Activated naive CD4-positive, alpha-beta T cell treated with anti-CD3 and anti-CD28 coated beads, Interleukin-2, amount 50 U/mL, for 72 hours (primary cell): ENCODE measurements at regions not wholly inside any gene's neighbourhood (a gene's known extent, or its start where the extent isn't known, plus 50 kb on each side); places are given as distances from the start of the nearest gene placed in this dataset.
"Not testable (repeated sequence)": the region's sequence is repeated elsewhere in the genome, so short reads cannot be mapped to it uniquely, and the experiment has no call there.

Experiments
- ATAC-seq, 2 donors: fragments of 150-1000 bp; cut with Tn5 transposase; 2 replicates each; pipeline ENCODE4 v1.10.0; 2021; ENCODE audit warnings: mild to moderate bottlenecking in 2 of 2, moderate library complexity in 2 of 2
- DNase-seq, 2 donors: peaks; one replicate each; pipeline ENCODE4 v3.0.0; 2021 to 2022; ENCODE audit warnings: low spot score in 2 of 2
- H3K27ac Mint-ChIP-seq, 2 donors: one replicate each; pipeline ENCODE4 v1.8.0; 2022; ENCODE audit warnings: mild to moderate bottlenecking in 2 of 2, mixed read lengths in 2 of 2
- H3K36me3 Mint-ChIP-seq, 2 donors: one replicate each; pipeline ENCODE4 v1.8.0; 2022; ENCODE audit warnings: mixed read lengths in 2 of 2
- H3K9me3 Mint-ChIP-seq, 2 donors: one replicate each; pipeline ENCODE4 v1.8.0; 2022; ENCODE audit warnings: mixed read lengths in 2 of 2

GRCh38 chr11:88061111-88061510, 114.1 kb downstream of the RAB38 start:
- Mint-ChIP-seq H3K36me3 (no peaks in the 10 kb centered on the region), H3K27ac (no peak overlapping the region), H3K9me3 (no peaks in the 10 kb centered on the region)
- DNase-seq = no peak
- no peak for ATAC-seq

- Mint-ChIP-seq H3K36me3 (no peaks in the 10 kb centered on the region), H3K27ac (no peak overlapping the region), H3K9me3 (no peaks in the 10 kb centered on the region)
- DNase-seq (no peak), ATAC-seq (no peak)
Observed at GRCh38 chr11:88059326-88059725, 115.9 kb downstream of the RAB38 start.

GRCh38 chr11:88051396-88051795, 123.8 kb downstream of the RAB38 start:
- no peak for DNase-seq
- Mint-ChIP-seq H3K9me3 (no peaks in the 10 kb centered on the region), H3K27ac (no peak overlapping the region), H3K36me3 (no peaks in the 10 kb centered on the region)
- ATAC-seq = no peak

GRCh38 chr11:88050247-88050646, 125.0 kb downstream of the RAB38 start:
- DNase-seq (no peak), ATAC-seq (no peak)
- Mint-ChIP-seq H3K27ac (no peak overlapping the region), H3K36me3 (no peaks in the 10 kb centered on the region), H3K9me3 (no peaks in the 10 kb centered on the region)

GRCh38 chr11:88045288-88045687, 130.0 kb downstream of the RAB38 start:
- H3K36me3 Mint-ChIP-seq, H3K9me3 Mint-ChIP-seq, DNase-seq, ATAC-seq, H3K27ac Mint-ChIP-seq: not testable (repeated sequence)

- not testable (repeated sequence) for H3K9me3 Mint-ChIP-seq, H3K27ac Mint-ChIP-seq, H3K36me3 Mint-ChIP-seq, DNase-seq, ATAC-seq
Observed at GRCh38 chr11:88044658-88045057, 130.6 kb downstream of the RAB38 start.

- H3K36me3 Mint-ChIP-seq = no peaks in the 10 kb centered on the region
- ATAC-seq (no peak), DNase-seq (no peak)
- H3K9me3 Mint-ChIP-seq = no peaks in the 10 kb centered on the region
- H3K27ac Mint-ChIP-seq = no peak overlapping the region
Observed at GRCh38 chr11:88043149-88043548, 132.1 kb downstream of the RAB38 start.

GRCh38 chr11:88042647-88043046, 132.6 kb downstream of the RAB38 start:
- H3K27ac Mint-ChIP-seq = no peak overlapping the region
- no peaks in the 10 kb centered on the region for H3K36me3 Mint-ChIP-seq
- no peak for DNase-seq
- ATAC-seq = no peak
- no peaks in the 10 kb centered on the region for H3K9me3 Mint-ChIP-seq

GRCh38 chr11:88042238-88042637, 133.0 kb downstream of the RAB38 start:
- H3K36me3 Mint-ChIP-seq = no peaks in the 10 kb centered on the region
- ATAC-seq (no peak), DNase-seq (no peak)
- H3K27ac Mint-ChIP-seq = no peak overlapping the region
- no peaks in the 10 kb centered on the region for H3K9me3 Mint-ChIP-seq

GRCh38 chr11:88041679-88042078, 133.6 kb downstream of the RAB38 start:
- Mint-ChIP-seq H3K9me3 (no peaks in the 10 kb centered on the region), H3K27ac (no peak overlapping the region), H3K36me3 (no peaks in the 10 kb centered on the region)
- ATAC-seq = no peak
- no peak for DNase-seq

GRCh38 chr11:88040148-88040496, 135.1 kb downstream of the RAB38 start:
- Mint-ChIP-seq H3K36me3 (no peaks in the 10 kb centered on the region), H3K27ac (no peak overlapping the region), H3K9me3 (no peaks in the 10 kb centered on the region)
- DNase-seq (no peak), ATAC-seq (no peak)

- Mint-ChIP-seq H3K27ac (no peak overlapping the region), H3K9me3 (peaks cover 0 to 1% of the 10 kb centered on the region in 2 donors), H3K36me3 (no peaks in the 10 kb centered on the region)
- ATAC-seq = no peak
- DNase-seq = no peak
Observed at GRCh38 chr11:88039476-88040147, 135.6 kb downstream of the RAB38 start.

- DNase-seq (no peak), ATAC-seq (no peak)
- peaks cover 0 to 4% of the 10 kb centered on the region in 2 donors for H3K9me3 Mint-ChIP-seq
- no peaks in the 10 kb centered on the region for H3K36me3 Mint-ChIP-seq
- no peak overlapping the region for H3K27ac Mint-ChIP-seq
Observed at GRCh38 chr11:88038063-88038462, 137.2 kb downstream of the RAB38 start.

- ATAC-seq = no peak
- DNase-seq = no peak
- Mint-ChIP-seq H3K36me3 (no peaks in the 10 kb centered on the region), H3K27ac (no peak overlapping the region), H3K9me3 (peaks cover 0 to 4% of the 10 kb centered on the region in 2 donors)
Observed at GRCh38 chr11:88036701-88037100, 138.5 kb downstream of the RAB38 start.

GRCh38 chr11:88035271-88035670, 140.0 kb downstream of the RAB38 start:
- H3K36me3 Mint-ChIP-seq = no peaks in the 10 kb centered on the region
- peaks cover under 1 to 4% of the 10 kb centered on the region in 2 donors for H3K9me3 Mint-ChIP-seq
- DNase-seq (no peak), ATAC-seq (no peak)
- no peak overlapping the region for H3K27ac Mint-ChIP-seq

GRCh38 chr11:88017666-88018065, 157.6 kb downstream of the RAB38 start:
- H3K36me3 Mint-ChIP-seq = no peaks in the 10 kb centered on the region
- no peak overlapping the region for H3K27ac Mint-ChIP-seq
- ATAC-seq (no peak), DNase-seq (no peak)
- H3K9me3 Mint-ChIP-seq = no peaks in the 10 kb centered on the region

- H3K9me3 Mint-ChIP-seq = no peaks in the 10 kb centered on the region
- H3K27ac Mint-ChIP-seq = no peak overlapping the region
- no peaks in the 10 kb centered on the region for H3K36me3 Mint-ChIP-seq
- ATAC-seq = peak; percentile 47 to 77
- DNase-seq = peak in 1 of 2 donors; percentile 59
Observed at GRCh38 chr11:88016392-88017170, 158.7 kb downstream of the RAB38 start.

GRCh38 chr11:88015170-88015569, 160.1 kb downstream of the RAB38 start:
- Mint-ChIP-seq H3K27ac (no peak overlapping the region), H3K36me3 (no peaks in the 10 kb centered on the region), H3K9me3 (no peaks in the 10 kb centered on the region)
- DNase-seq = no peak
- ATAC-seq = no peak
